GM12878 (cell line): ENCODE measurements at regions not wholly inside any gene's neighbourhood (a gene's known extent, or its start where the extent isn't known, plus 50 kb on each side); places are given as distances from the start of the nearest gene placed in this dataset.

ENCODE experiments used
- ATAC-seq: fragments of 200-7000 bp; cut with Tn5 transposase; 3 replicates; pipeline ENCODE4 v1.9.1; 2020; ENCODE audit warnings: mild to moderate bottlenecking, moderate library complexity
- BruUV-seq: library from RNA; stranded (reverse); fragments of 400-500 nt; replicated peaks from 2 replicates; lab custom pipeline; 2021; lab: Mats Ljungman, UMichigan
- CTCF ChIA-PET: fragments of 300-600 bp; sonication (Branson Sonifier 250); formaldehyde crosslinking; extraction: SDS; loops from one replicate; lab custom pipeline; 2021; ENCODE audit warnings: inconsistent platforms; lab: Yijun Ruan, JAX
- POLR2A ChIA-PET: fragments of 350-600 bp; formaldehyde crosslinking; extraction: SDS; loops from one replicate; lab custom pipeline; 2021; ENCODE audit warnings: inconsistent platforms; lab: Charles Lee
- RAD21 ChIA-PET: fragments of 300-600 bp; sonication (Branson Sonifier 250); formaldehyde crosslinking; loops from one replicate; lab custom pipeline; 2023; ENCODE audit warnings: antibody characterized with exemption; ENCODE audit not compliant: unreplicated experiment; lab: Charles Lee
- SMC1A ChIA-PET: fragments of 300-600 bp; sonication (Branson Sonifier 250); formaldehyde crosslinking; loops from one replicate; lab custom pipeline; 2023; ENCODE audit not compliant: unreplicated experiment, uncharacterized antibody; lab: Charles Lee
- DNase-seq: peaks from one replicate; pipeline ENCODE4 v3.0.0-alpha.2; 2011; ENCODE audit warnings: low read depth, low spot score
- FAIRE-seq: peaks from 3 replicates; lab custom pipeline; 2011; peaks lifted over from hg19 to GRCh38; lab: Jason Lieb, UNC
- H2AFZ ChIP-seq: 2 replicates; pipeline ENCODE4 v1.6.0; 2011; ENCODE audit warnings: low read depth, low read length, control low read depth; ENCODE audit not compliant: control insufficient read depth
- H3K27ac ChIP-seq: 2 replicates; pipeline ENCODE4 v1.5.1; 2011; ENCODE audit warnings: control low read depth; ENCODE audit not compliant: control insufficient read depth, insufficient read depth
- H3K27me3 ChIP-seq, 2 experiments: replicated peaks in 1 of 2; 2 replicates each; pipeline versions ENCODE4 v1.6.0 to v1.6.1; 2011; ENCODE audit warnings: low read length in 1 of 2; ENCODE audit not compliant: control insufficient read depth in 2 of 2, insufficient read depth in 2 of 2
- H3K36me3 ChIP-seq, 2 experiments: 2 replicates each; pipeline ENCODE4 v1.5.1; 2011; ENCODE audit warnings: low read length in 1 of 2; ENCODE audit not compliant: control insufficient read depth in 2 of 2, insufficient read depth in 2 of 2
- H3K4me1 ChIP-seq: 2 replicates; pipeline ENCODE4 v1.6.1; 2011; ENCODE audit warnings: mild to moderate bottlenecking, low read length, moderate library complexity, mixed read lengths; ENCODE audit not compliant: control insufficient read depth, insufficient read depth
- H3K4me2 ChIP-seq: 2 replicates; pipeline ENCODE4 v1.6.0; 2011; ENCODE audit warnings: control low read depth; ENCODE audit not compliant: control insufficient read depth, insufficient read depth
- H3K4me3 ChIP-seq: fragments of 200-600 bp; sonication (generic); 2 replicates; pipeline ENCODE4 v1.5.1; 2016
- H3K79me2 ChIP-seq: 2 replicates; pipeline ENCODE4 v1.6.0; 2011; ENCODE audit warnings: low read length; ENCODE audit not compliant: control insufficient read depth, insufficient read depth
- H3K9ac ChIP-seq: 2 replicates; pipeline ENCODE4 v1.8.0; 2011; ENCODE audit warnings: low read length, control low read depth, mixed read lengths; ENCODE audit not compliant: control insufficient read depth, insufficient read depth
- H3K9me3 ChIP-seq: replicated peaks from 3 replicates; pipeline ENCODE4 v1.5.1; 2011; ENCODE audit warnings: mild to moderate bottlenecking, low read length; ENCODE audit not compliant: control insufficient read depth, insufficient read depth
- H4K20me1 ChIP-seq: 2 replicates; pipeline ENCODE4 v1.6.0; 2011; ENCODE audit not compliant: control insufficient read depth, insufficient read depth
- BCL3 ChIP-seq: IDR thresholded peaks from 2 replicates; pipeline ENCODE4 v1.6.1; 2011; ENCODE audit warnings: borderline replicate concordance, low read depth, mild to moderate bottlenecking, moderate library complexity, low read length; ENCODE audit not compliant: insufficient read depth, poor library complexity, severe bottlenecking
- BHLHE40 ChIP-seq, 2 experiments: fragments of 450-650 bp in 1 of 2; IDR thresholded peaks; 2 replicates each; pipeline ENCODE4 v1.6.1; 2011 to 2017; ENCODE audit warnings: low read depth in 2 of 2, borderline replicate concordance in 1 of 2, improper control_type of control experiment in 1 of 2, low read length in 1 of 2, mild to moderate bottlenecking in 1 of 2
- E2F4 ChIP-seq: IDR thresholded peaks from 2 replicates; pipeline ENCODE4 v1.6.1; 2012; ENCODE audit warnings: low read depth, low read length, improper control_type of control experiment
- GATAD2B ChIP-seq: fragments of 450-650 bp; conservative IDR thresholded peaks from 2 replicates; pipeline ENCODE4 v1.6.1; 2017; ENCODE audit warnings: low read depth, mild to moderate bottlenecking, moderate library complexity
- IKZF2 ChIP-seq, 2 experiments: fragments of 450-650 bp; IDR thresholded peaks; 2 replicates each; pipeline ENCODE4 v1.6.1; 2017; ENCODE audit warnings: mild to moderate bottlenecking in 2 of 2, moderate library complexity in 2 of 2
- MLLT1 ChIP-seq: fragments of 450-650 bp; IDR thresholded peaks from 2 replicates; pipeline ENCODE4 v1.6.1; 2016; ENCODE audit warnings: mild to moderate bottlenecking
- NBN ChIP-seq: fragments of 450-650 bp; IDR thresholded peaks from 2 replicates; pipeline ENCODE4 v1.6.1; 2016
- RAD51 ChIP-seq: fragments of 450-650 bp; IDR thresholded peaks from 2 replicates; pipeline ENCODE4 v1.6.1; 2016; ENCODE audit warnings: moderate library complexity, mild to moderate bottlenecking, inconsistent platforms
- SKIL ChIP-seq: fragments of 450-650 bp; IDR thresholded peaks from 2 replicates; pipeline ENCODE4 v1.6.1; 2017; ENCODE audit warnings: mild to moderate bottlenecking, low read depth, inconsistent platforms; ENCODE audit not compliant: poor library complexity, severe bottlenecking
- WGBS: methylation state at CpG from one replicate; pipeline ENCODE4 v1.1.6; 2016; ENCODE audit warnings: low lambda C conversion rate; ENCODE audit not compliant: insufficient replicate concordance, insufficient coverage; ENCODE audit errors: missing lambda C conversion rate; 5-methylcytosine and 5-hydroxymethylcytosine counted together
- in situ Hi-C: fragments of 300-500 bp; cut with MboI; formaldehyde crosslinking; loops from 9 replicates; pipeline ENCODE4 v1.14.3; 2018; ENCODE audit warnings: mixed read lengths
- intact Hi-C: fragments of 100-400 bp; cut with micrococcal nuclease; formaldehyde crosslinking; loops from one replicate; pipeline ENCODE4 v1.14.2; 2022; ENCODE audit not compliant: unreplicated experiment

- peaks cover 5% of the 10 kb centered on the region; the same call in 1 of the 2 replicates for H3K4me1 ChIP-seq
- DNase-seq (no peak), ATAC-seq (no peak), FAIRE-seq (no peak)
- H2AFZ ChIP-seq: no peak overlapping the region
- no TSS peak for BruUV-seq
- TF ChIP-seq NBN (no peak), BCL3 (no peak), BHLHE40 (IDR thresholded peaks at IDR 0.05; ENCODE audit: borderline replicate concordance in 1 of 2, low read depth in 2 of 2, low read length in 1 of 2) (peak in 1 of 2 experiments; percentile 25; a peak in 1 of 4 replicates), MLLT1 (no peak), SKIL (no peak), RAD51 (0 out of 2 replicates have a peak, but pooled peaks have one; percentile 32), E2F4 (no peak), GATAD2B (no peak), IKZF2 (IDR thresholded peaks at IDR 0.05) (no peak)
- 65% methylated on average over 1 of the region's 1 CpG for WGBS
- no peaks in the 10 kb centered on the region for H3K79me2 ChIP-seq
- RAD21 ChIA-PET: interaction anchor here (1.1 to 1.4 kb wide), 3 partner anchors 52 to 410 kb away, joined by 4 to 6 read pairs (median 4); no protein-coding TSS in a partner anchor
- no peak overlapping the region for H3K4me3 ChIP-seq
- POLR2A ChIA-PET: no interaction called here
- H4K20me1 ChIP-seq: no peaks in the 10 kb centered on the region
- CTCF ChIA-PET: interaction anchor here (0.9 to 1.8 kb wide), 4 partner anchors 44 to 520 kb away, joined by 3 to 4 read pairs (median 3); no protein-coding TSS in a partner anchor
- no peak overlapping the region for H3K4me2 ChIP-seq
- H3K36me3 ChIP-seq: no peaks in the 10 kb centered on the region
- in situ Hi-C loops: no loop called here
- H3K27ac ChIP-seq: no peak overlapping the region
- no peaks in the 10 kb centered on the region for H3K9me3 ChIP-seq
- H3K27me3 ChIP-seq: no peaks in the 10 kb centered on the region
- intact Hi-C loops: no loop called here
- SMC1A ChIA-PET: interaction anchor here (1.3 to 1.7 kb wide), 4 partner anchors 15 to 519 kb away, joined by 3 to 6 read pairs (median 4); partner anchors contain the start of gene EPHB1
- H3K9ac ChIP-seq: no peak overlapping the region
These were observed 519.2 kb downstream of the EPHB1 start for GRCh38 chr3:135314237-135314636.
